ENCODE measurements at regions not wholly inside any gene's neighbourhood (a gene's known extent, or its start where the extent isn't known, plus 50 kb on each side); places are given as distances from the start of the nearest gene placed in this dataset.

DNA sequence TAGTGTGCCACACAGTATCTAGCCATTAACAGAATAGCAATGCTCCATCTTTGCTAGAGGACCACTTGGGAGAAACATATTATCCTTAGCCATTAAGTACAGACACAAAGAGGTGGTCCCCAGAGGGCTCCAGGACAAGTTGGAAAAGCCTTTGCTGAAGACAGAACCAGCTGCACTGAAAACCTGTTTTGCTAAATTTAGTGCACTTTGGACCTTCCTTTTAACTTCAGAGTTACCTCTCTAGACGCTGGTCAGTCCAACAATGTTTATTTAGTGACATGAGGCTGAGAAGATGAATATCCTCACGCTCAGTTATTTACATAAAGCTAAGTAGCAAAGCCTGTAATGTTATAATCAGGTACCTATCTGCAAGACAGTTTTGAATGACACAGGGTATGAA lies 265.0 kb upstream of the ZNF608 start:
- no peak overlapping the region for H3K27ac Mint-ChIP-seq
- Histone ChIP-seq H3K27ac (ENCODE audit: low read depth, low read length) (no peak overlapping the region), H3K9me3 (ENCODE audit: control insufficient read depth in 2 of 3, low read length in 3 of 3) (no peaks in the 10 kb centered on the region), H3K36me3 (ENCODE audit: control insufficient read depth in 2 of 3, insufficient read depth in 3 of 3, low read length in 3 of 3) (no peaks in the 10 kb centered on the region), H3K27me3 (ENCODE audit: control insufficient read depth in 2 of 2, insufficient read depth in 2 of 2, low read length in 2 of 2) (no peaks in the 10 kb centered on the region), H3K4me1 (ENCODE audit: control insufficient read depth in 2 of 2, insufficient read depth in 2 of 2, low read length in 2 of 2) (no peaks in the 10 kb centered on the region), H3K4me3 (ENCODE audit: low read length) (no peak overlapping the region)
- no peak overlapping the region for H3K4me3 Mint-ChIP-seq
- no peaks in the 10 kb centered on the region for H3K27me3 Mint-ChIP-seq
- no peaks in the 10 kb centered on the region for H3K4me1 Mint-ChIP-seq
- ChIA-PET POLR2A (no interaction called here), CTCF (no interaction called here)
- H3K9me3 Mint-ChIP-seq = peaks cover 0 to 6% (median 0%) of the 10 kb centered on the region in 11 donors
- no peak for DNase-seq
- intact Hi-C loops (cut with micrococcal nuclease) = no loop called here
- no peaks in the 10 kb centered on the region for H3K36me3 Mint-ChIP-seq
- ATAC-seq = no peak

GRCh38 chr5:125011947-125012346 lies 265.5 kb upstream of the ZNF608 start:
- CTCF ChIA-PET = no interaction called here
- peaks cover 0 to 6% (median 0%) of the 10 kb centered on the region in 11 donors for H3K9me3 Mint-ChIP-seq

GRCh38 chr5:125012727-125013451 lies 266.4 kb upstream of the ZNF608 start:
- Mint-ChIP-seq H3K9me3 (peaks cover 0 to 6% (median 0%) of the 10 kb centered on the region in 11 donors), H3K27ac (no peak overlapping the region), H3K4me3 (no peak overlapping the region), H3K36me3 (no peaks in the 10 kb centered on the region), H3K4me1 (no peaks in the 10 kb centered on the region), H3K27me3 (no peaks in the 10 kb centered on the region)
- no peak for DNase-seq
- intact Hi-C loops (cut with micrococcal nuclease) = no loop called here
- H3K36me3 ChIP-seq (ENCODE audit: control insufficient read depth in 2 of 3, insufficient read depth in 3 of 3, low read length in 3 of 3) = no peaks in the 10 kb centered on the region
- no peaks in the 10 kb centered on the region for H3K4me1 ChIP-seq (ENCODE audit: control insufficient read depth in 2 of 2, insufficient read depth in 2 of 2, low read length in 2 of 2)
- ChIA-PET POLR2A (no interaction called here), CTCF (interaction anchor here (0.7 kb wide), 1 partner anchor 85 kb away, joined by 3 read pairs; no protein-coding TSS in a partner anchor)
- no peak overlapping the region for H3K4me3 ChIP-seq (ENCODE audit: low read length)
- no peaks in the 10 kb centered on the region for H3K27me3 ChIP-seq (ENCODE audit: control insufficient read depth in 2 of 2, insufficient read depth in 2 of 2, low read length in 2 of 2)
- H3K9me3 ChIP-seq (ENCODE audit: control insufficient read depth in 2 of 3, low read length in 3 of 3) = no peaks in the 10 kb centered on the region
- H3K27ac ChIP-seq (ENCODE audit: low read depth, low read length) = no peak overlapping the region
- no peak for ATAC-seq

More at GRCh38 chr5:125011947-125012346, 265.5 kb upstream of the ZNF608 start:
- Histone ChIP-seq H3K4me1 (ENCODE audit: control insufficient read depth in 2 of 2, insufficient read depth in 2 of 2, low read length in 2 of 2) (no peaks in the 10 kb centered on the region), H3K27me3 (ENCODE audit: control insufficient read depth in 2 of 2, insufficient read depth in 2 of 2, low read length in 2 of 2) (no peaks in the 10 kb centered on the region), H3K9me3 (ENCODE audit: control insufficient read depth in 2 of 3, low read length in 3 of 3) (no peaks in the 10 kb centered on the region), H3K4me3 (ENCODE audit: low read length) (no peak overlapping the region), H3K36me3 (ENCODE audit: control insufficient read depth in 2 of 3, insufficient read depth in 3 of 3, low read length in 3 of 3) (no peaks in the 10 kb centered on the region), H3K27ac (ENCODE audit: low read depth, low read length) (no peak overlapping the region)
- POLR2A ChIA-PET = no interaction called here
- intact Hi-C loops (cut with micrococcal nuclease) = no loop called here
- no peak for DNase-seq
- Mint-ChIP-seq H3K36me3 (no peaks in the 10 kb centered on the region), H3K4me1 (no peaks in the 10 kb centered on the region), H3K27me3 (no peaks in the 10 kb centered on the region), H3K4me3 (no peak overlapping the region), H3K27ac (no peak overlapping the region)
- no peak for ATAC-seq

DNA sequence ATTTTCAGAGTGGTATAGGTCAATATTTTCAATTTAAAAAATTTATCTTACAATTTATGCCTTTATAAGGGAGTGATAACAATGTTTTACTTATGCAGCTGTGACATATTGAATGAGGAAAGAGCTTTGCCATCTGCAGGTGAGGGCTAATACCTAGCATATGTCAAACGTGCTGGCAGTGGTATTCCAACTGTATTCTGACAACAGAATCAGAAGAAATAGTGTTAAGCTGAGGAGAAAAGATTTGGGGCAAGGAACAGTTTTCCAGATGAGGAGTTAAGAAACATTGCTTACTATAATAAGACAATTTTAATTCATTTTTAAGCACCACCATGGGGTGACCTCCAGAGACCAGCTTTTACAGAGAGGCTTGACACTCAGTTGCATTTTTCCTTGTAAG lies 267.8 kb upstream of the ZNF608 start:
- Mint-ChIP-seq H3K27me3 (no peaks in the 10 kb centered on the region), H3K9me3 (peaks cover 0 to 7% (median 0%) of the 10 kb centered on the region in 11 donors), H3K27ac (no peak overlapping the region), H3K4me3 (no peak overlapping the region), H3K36me3 (no peaks in the 10 kb centered on the region), H3K4me1 (no peaks in the 10 kb centered on the region)
- no peaks in the 10 kb centered on the region for H3K27me3 ChIP-seq (ENCODE audit: control insufficient read depth in 2 of 2, insufficient read depth in 2 of 2, low read length in 2 of 2)
- no peaks in the 10 kb centered on the region for H3K9me3 ChIP-seq (ENCODE audit: control insufficient read depth in 2 of 3, low read length in 3 of 3)
- CTCF ChIA-PET = no interaction called here
- DNase-seq (no peak), ATAC-seq (no peak)
- peaks cover 0 to 3% (median 0%) of the 10 kb centered on the region in 3 experiments for H3K36me3 ChIP-seq (ENCODE audit: control insufficient read depth in 2 of 3, insufficient read depth in 3 of 3, low read length in 3 of 3)
- POLR2A ChIA-PET = no interaction called here
- H3K4me3 ChIP-seq (ENCODE audit: low read length) = no peak overlapping the region
- no peak overlapping the region for H3K27ac ChIP-seq (ENCODE audit: low read depth, low read length)
- no peaks in the 10 kb centered on the region for H3K4me1 ChIP-seq (ENCODE audit: control insufficient read depth in 2 of 2, insufficient read depth in 2 of 2, low read length in 2 of 2)
- intact Hi-C loops (cut with micrococcal nuclease) = no loop called here

DNA sequence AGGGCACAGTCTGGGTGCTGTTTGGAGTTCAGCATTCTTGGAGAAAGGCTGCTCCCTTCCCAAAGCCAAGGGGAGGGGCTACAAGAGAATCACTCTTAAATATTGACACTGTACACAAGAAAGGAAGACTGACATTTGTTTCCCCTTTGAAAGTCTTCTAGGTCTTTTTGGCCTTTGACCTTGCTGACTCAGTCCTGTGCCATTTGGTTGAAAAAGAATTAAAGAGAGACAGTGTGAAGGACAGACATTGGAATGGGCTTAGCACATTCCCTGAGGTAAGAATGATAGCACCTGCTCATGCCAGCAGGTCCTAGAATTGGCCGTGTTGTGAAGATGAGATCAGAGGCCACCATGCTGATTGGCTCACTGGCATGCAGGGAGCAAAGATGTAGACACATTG lies 271.4 kb upstream of the ZNF608 start:
- Mint-ChIP-seq H3K36me3 (no peaks in the 10 kb centered on the region), H3K27ac (no peak overlapping the region), H3K4me3 (no peak overlapping the region), H3K4me1 (no peaks in the 10 kb centered on the region), H3K9me3 (peaks cover 0 to 7% (median 0%) of the 10 kb centered on the region in 11 donors), H3K27me3 (no peaks in the 10 kb centered on the region)
- no peak overlapping the region for H3K4me3 ChIP-seq (ENCODE audit: low read length)
- no peaks in the 10 kb centered on the region for H3K4me1 ChIP-seq (ENCODE audit: control insufficient read depth in 2 of 2, insufficient read depth in 2 of 2, low read length in 2 of 2)
- H3K27me3 ChIP-seq (ENCODE audit: control insufficient read depth in 2 of 2, insufficient read depth in 2 of 2, low read length in 2 of 2) = no peaks in the 10 kb centered on the region
- H3K27ac ChIP-seq (ENCODE audit: low read depth, low read length) = no peak overlapping the region
- no peak for DNase-seq
- intact Hi-C loops (cut with micrococcal nuclease) = no loop called here
- H3K9me3 ChIP-seq (ENCODE audit: control insufficient read depth in 2 of 3, low read length in 3 of 3) = no peaks in the 10 kb centered on the region
- ATAC-seq = no peak
- POLR2A ChIA-PET = no interaction called here
- peaks cover 0 to 3% (median 0%) of the 10 kb centered on the region in 3 experiments for H3K36me3 ChIP-seq (ENCODE audit: control insufficient read depth in 2 of 3, insufficient read depth in 3 of 3, low read length in 3 of 3)
- CTCF ChIA-PET = no interaction called here

GRCh38 chr5:125023673-125024072 lies 277.2 kb upstream of the ZNF608 start:
- H3K27me3 ChIP-seq (ENCODE audit: control insufficient read depth in 2 of 2, insufficient read depth in 2 of 2, low read length in 2 of 2) = no peaks in the 10 kb centered on the region
- H3K4me1 ChIP-seq (ENCODE audit: control insufficient read depth in 2 of 2, insufficient read depth in 2 of 2, low read length in 2 of 2) = no peaks in the 10 kb centered on the region
- ATAC-seq (no peak), DNase-seq (no peak)
- H3K4me3 ChIP-seq (ENCODE audit: low read length) = no peak overlapping the region
- no peaks in the 10 kb centered on the region for H3K27me3 Mint-ChIP-seq
- no peaks in the 10 kb centered on the region for H3K9me3 ChIP-seq (ENCODE audit: control insufficient read depth in 2 of 3, low read length in 3 of 3)
- ChIA-PET CTCF (no interaction called here), POLR2A (no interaction called here)
- no peaks in the 10 kb centered on the region for H3K36me3 Mint-ChIP-seq
- H3K4me1 Mint-ChIP-seq = no peaks in the 10 kb centered on the region
- H3K36me3 ChIP-seq (ENCODE audit: control insufficient read depth in 2 of 3, insufficient read depth in 3 of 3, low read length in 3 of 3) = no peaks in the 10 kb centered on the region
- H3K9me3 Mint-ChIP-seq = peaks cover 0 to 5% (median 2%) of the 10 kb centered on the region in 11 donors
- H3K4me3 Mint-ChIP-seq = no peak overlapping the region
- H3K27ac Mint-ChIP-seq = no peak overlapping the region
- intact Hi-C loops (cut with micrococcal nuclease) = no loop called here
- H3K27ac ChIP-seq (ENCODE audit: low read depth, low read length) = no peak overlapping the region

All from naive thymus-derived CD4-positive, alpha-beta T cell (primary cell).